NCI-H748 treated with DMSO at 0.1 percent for 48 hours (cell line): ENCODE measurements at regions not wholly inside any gene's neighbourhood (a gene's known extent, or its start where the extent isn't known, plus 50 kb on each side); places are given as distances from the start of the nearest gene placed in this dataset.

Experiments
- DNase-seq: peaks from one replicate; lab custom pipeline; 2025; lab: John Stamatoyannopoulos, UW

DNA sequence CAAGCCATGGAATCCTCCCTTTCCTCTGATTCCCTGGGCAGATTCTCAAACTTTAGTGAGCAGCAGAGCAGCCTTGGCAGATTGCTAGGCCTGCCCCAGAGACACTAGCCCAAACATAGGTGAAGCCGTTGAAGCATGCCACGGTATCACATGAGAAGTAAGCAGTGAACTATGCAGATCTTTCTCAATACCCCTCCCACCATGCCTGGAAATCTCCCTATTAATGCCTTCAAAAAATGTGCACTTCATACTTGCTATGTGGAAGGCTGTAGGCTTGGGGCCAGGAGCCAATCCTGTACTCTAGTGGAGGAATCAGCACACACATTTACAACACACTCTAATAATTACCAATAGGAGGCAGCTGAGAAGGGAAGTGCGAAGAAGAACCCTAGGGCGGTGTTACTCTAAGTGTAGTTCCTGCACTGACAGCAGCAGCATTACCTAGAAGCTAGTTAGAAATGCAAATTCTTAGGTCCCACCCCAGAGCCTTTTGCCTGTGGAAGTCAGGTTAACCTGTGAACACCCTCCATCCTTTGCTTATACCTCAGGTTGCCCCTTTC, 305.1 kb upstream of the SPRED2 start:
- DNase-seq = no peak

DNA sequence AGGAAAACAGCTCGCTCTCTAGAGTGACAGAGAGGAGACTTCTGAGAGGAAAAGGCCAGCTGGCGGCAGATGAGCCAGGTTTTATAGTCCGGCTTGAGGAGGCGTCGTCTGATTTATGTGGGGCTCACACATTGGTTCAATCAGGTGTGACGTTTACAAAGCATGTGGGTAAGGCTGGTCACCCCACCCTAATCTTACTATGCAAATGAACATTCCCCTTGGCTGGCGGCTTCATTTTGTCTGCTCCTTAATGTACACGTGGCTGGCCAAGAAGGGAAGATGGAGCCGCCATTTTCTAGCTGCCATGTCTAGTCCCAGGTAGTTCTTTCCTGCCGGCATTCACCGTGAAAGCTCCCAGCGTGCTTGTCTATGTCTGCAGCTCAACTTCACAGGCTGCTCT, 299.1 kb upstream of the SPRED2 start:
- DNase-seq = no peak

DNA sequence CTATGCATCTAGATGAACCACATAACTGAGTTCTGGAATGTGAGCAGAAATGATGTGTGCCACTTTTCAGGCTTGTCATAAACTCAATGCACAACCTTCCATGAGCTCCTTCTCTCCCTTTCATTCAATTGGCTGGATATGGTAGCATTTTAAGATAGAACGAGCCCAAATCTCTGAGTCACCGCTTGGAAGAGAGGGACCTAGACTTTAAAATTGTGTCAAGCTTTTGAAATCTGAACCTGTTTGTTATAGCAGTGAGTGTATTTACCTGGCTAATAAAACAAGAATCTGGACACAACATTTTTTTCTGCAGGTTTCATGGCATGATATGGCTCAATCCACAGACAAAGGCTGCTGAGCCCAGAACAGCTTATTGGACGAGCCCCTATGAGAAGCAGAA, 297.8 kb upstream of the SPRED2 start:
- no peak for DNase-seq

DNA sequence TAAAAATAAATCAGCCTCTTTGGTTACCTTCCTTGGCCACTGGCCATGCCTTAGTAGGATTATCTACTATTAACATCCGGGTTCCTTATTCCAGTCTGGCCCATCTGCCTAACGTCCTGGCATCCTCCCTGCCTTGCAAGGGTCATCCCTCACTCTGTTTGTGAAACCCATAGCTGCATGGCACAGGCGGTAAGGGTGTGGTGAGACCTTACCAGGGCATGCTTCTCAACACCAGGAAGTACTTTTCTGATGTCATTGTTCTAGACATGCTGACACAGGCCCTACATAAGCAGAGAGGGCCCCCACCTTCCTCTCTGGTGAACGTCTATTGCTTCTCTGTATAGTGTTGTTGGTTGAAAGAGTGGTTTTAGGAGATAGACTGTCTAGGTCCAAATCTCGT, 296.8 kb upstream of the SPRED2 start:
- DNase-seq = no peak

DNA sequence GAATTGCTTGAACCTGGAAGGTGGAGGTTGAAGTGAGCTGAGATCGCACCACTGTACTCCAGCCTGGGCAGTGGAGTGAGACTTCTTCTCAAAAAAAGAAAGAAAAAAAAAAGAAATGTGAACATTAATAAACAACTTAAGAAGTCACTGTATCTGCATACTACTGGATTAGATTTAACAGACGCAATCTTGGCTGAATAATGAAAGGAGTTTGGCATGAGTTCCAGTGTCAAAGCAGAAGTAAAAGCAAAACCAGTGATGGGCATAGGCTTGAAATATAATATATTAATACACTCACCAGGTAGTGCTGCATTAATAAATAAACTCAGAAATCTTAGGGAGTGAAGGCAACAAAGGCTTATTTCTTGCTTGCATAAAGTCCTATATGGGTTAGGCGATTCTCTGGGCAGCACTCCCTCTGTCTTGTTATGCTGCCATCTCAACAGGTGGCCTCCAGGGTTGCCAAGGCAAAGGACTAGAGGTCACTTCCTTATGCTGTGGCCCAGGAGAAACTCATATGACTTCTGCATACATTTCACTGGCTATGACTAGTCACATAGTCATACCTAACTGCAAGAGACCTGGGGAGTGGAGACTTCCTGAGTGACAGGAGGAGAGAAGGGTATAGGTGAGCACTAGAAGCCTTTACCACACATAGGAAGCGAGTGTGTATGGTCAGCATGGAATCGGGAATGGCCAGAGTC, 296.2 kb upstream of the SPRED2 start:
- no peak for DNase-seq

DNA sequence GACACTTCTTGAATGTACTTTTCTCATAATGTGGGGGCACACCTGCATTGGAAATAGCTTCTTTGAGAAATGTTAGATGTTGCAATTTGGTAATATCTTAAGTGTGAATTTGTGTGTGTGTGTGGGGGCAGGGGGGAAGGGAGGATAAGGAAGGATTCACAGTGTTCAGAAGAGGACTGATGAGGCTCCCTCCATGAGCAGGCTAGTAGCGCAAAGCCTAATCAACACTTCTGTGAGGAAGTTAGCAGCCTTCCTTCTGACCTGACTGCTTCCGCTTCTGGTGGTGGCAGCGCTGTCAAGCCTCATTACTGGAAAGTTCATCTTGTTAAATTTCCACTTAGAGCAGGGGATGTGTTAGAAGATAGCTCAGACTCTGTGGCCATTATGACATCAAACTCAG, 295.4 kb upstream of the SPRED2 start:
- DNase-seq = no peak

DNA sequence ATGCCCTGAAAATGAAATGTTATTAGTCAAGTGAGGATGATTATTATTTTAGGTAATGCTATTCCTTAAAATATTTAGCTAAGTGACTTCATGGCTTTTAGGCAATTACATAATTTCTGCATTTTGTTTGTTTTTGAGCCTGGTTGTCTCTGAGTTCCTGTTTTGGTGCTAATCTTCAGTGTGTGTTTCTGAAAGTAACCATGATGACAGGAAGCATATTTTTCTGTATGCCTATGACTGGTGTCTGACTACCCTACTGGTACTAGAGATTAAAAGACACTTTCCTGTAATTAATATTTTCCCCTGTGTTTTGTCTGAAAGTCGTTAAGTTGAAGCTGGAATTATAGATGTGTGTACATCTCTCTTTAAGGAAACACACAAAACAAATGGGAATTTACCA, 295.0 kb upstream of the SPRED2 start:
- no peak for DNase-seq

DNA sequence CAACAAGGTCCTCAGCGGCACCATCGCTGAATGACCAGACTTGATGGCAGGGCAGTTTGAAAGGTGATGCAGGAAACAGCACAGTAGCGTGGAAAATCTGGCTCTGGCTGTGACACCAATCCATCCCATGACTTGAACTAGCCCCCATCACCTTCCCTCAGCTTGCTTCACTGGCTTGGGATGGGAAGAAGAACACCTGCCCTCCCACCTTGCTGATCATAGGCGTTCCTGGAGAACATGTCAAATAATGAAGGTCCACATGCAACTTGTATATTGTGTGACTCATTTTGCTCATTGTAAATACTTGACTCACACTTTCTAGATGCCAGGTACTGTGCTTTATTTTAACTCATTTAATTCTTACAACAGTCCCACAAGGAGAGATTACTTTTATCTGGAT, 292.4 kb upstream of the SPRED2 start:
- DNase-seq = no peak

DNA sequence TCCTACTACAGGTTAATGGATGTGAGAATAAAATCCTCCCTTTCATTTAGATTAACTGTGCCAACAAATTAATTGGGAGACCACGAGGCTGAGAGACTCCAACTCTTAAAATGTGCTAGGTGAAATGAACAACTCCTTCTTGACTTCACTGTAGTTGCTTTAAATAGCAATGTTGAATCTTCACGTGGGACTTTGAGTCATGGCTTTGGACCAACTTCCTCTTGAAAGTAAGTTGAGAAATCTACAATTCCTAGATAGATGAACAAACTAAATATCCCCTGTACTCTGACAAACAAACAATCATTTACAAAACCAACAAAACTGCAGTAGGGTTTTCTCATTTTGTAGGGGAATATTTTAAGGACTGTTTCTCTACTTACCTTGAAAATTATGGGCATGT, 291.9 kb upstream of the SPRED2 start:
- DNase-seq = no peak

DNA sequence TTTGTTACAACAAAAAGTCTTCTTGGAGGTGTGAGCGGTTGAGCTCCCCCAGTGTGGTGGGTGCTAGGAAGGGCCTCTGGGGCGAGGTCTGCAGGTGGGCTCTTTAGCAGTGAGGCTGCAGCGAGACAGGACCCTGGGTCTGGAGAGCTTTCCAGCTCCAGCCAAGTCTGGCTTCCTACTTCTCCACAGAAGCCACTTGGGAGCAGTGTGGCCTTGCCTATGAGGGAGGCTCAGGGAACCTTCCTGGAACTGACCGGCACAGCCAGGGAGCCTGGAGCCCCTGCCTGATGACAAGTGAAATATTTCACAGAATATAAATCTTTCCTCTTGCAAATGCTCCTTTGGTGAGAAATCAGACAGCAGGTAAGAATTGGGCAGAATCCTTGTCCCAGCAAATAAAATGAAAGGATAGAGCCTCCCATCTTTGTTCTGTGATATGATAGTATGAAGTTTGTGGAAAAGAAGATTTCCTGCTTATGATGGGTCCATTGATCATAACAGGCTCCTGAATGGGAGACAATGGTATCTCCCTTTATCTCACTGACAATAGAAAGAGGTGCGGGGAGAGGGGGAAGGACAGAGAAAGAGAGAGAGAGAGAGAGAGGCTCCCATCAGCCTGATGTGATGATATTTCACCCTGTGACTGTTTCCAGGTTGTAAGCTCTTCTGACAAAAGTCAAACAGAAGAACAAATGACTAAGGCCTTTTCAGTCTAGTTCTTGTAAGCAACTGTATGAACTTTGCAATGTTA, 289.8 kb upstream of the SPRED2 start:
- no peak for DNase-seq

DNA sequence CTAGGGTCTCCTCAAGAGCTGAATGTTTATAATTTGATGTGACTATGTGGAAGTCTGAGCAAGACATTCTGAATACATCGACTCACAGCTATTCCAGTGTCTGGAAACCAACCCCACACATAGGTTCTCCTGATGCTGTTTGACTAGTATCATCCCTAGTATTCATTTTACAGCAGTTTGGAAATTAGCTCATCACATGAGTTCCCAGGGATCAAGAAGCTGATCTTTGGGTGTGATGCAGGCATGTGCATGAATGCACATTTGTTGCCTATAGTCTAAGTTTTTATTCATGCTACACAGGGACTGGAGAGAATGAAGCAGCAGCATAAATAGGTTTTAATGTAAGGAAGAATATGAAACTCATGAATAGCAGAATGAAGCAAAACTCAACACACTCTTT, 284.3 kb upstream of the SPRED2 start:
- DNase-seq = no peak

DNA sequence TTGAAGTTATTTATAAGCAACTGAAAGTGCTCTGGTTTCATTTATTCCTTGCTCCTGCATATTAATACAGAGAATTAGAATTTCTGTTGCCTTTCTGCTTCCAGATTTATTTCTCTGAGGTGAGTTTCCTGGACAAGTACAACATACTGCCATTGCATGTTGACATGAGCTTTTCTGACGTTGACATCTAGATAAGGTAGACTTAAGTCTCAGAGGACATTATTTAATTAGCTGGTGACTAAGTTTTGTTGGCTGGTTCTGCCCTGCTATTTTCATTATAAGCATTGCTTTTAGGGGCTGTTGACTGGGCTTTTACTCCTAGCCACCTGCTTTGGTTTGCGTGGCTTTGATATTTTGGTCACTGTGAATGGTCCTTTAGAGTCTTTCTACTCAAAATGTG, 282.9 kb upstream of the SPRED2 start:
- no peak for DNase-seq

DNA sequence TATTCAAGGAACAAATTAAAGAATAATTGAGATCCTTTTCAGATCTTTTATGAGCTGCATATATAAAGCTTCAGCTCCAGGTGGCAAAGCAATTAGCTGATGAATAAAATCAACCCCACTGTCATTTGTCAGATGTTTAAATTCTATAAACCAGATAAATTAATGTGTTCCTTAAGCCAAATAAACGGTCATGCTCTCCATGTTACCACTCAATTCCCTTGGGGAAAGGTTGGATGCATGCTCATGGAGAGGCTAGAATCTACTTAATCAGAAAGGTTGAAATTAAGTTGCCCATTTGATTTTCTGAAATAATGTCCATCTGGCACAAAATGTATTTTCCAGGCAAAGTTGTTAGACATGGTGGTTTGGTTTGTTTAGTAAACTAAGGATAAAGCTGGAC, 282.5 kb upstream of the SPRED2 start:
- no peak for DNase-seq

DNA sequence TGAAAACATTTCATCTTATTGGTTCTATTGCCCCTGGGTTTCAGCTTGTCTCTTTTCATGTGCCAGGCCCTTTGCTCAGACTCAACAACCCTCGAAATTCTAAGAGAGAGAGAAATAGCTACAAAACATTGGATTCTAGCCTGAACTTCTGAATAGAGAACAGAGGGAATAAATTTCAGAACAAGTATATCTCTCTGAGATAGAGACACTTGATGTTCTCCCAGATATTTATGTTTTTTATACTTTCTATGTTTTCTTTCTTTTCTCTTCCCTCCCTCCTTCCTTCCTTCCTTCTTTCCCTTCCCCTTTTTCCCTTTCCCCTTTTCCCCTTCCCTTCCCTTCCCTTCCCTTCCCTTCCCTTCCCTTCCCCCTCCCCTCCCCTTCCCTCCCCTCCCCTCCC, 279.5 kb upstream of the SPRED2 start:
- no peak for DNase-seq

DNA sequence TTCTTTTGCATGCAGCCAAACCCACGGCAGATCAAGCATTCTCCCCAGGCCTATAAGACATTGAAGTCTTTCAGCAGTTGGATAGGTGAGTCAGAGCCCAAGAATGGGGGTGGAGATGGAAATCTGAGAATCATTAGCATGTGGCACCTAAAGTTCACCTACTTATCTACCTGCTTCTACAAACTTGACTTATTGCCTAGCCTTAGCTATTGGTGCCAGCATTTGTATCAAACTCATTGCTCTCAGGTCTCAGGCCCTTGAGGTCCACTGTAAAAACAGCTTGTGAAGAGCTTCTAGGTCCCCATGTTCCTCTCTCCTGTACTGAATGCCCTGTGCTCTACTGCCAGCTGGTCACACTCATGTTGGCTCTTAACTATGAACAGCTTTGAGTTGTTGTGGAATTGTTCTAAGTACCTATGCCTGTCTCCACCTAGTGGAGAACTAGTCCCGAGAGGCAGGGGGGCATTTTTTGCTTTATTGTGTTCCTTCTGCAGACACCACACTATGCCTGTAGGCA, 278.4 kb upstream of the SPRED2 start:
- DNase-seq = no peak

DNA sequence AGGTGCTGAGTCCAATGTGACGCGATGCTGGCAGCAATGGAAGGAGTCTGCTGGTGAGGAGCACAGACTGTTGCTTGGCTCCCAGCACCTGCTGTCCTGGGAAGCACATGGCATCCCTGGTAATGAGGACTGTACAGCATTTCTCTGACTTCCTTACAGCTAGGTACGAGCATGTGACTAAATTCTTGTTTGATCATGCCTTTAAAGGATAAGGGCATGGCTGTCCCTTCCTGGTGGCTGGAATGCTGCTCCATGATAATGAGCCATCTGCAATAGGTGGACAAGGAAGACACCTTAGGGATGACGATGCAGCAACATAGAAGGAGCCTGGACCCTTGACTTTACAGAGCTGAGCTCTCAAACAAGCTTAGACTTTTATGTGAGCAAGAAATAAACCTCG, 278.0 kb upstream of the SPRED2 start:
- DNase-seq = no peak

DNA sequence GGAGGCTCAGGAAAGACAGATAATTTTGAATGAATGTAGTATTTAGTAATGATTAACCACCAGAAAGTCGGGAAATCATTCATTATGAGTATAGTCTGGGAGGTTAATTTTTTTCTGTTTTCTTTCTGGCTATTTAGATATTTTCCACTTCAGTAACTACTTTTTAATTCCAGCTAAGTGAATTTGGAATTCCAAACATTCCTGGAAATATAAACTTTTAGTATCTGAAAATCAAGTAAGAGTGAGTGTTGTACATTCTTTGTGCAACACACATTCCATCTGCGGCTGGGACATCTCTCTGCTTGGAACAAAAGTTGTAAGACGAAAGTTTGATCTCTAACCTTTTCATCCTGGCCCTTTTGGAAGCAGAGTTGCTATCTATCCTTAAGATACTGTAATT, 275.7 kb upstream of the SPRED2 start:
- no peak for DNase-seq

DNA sequence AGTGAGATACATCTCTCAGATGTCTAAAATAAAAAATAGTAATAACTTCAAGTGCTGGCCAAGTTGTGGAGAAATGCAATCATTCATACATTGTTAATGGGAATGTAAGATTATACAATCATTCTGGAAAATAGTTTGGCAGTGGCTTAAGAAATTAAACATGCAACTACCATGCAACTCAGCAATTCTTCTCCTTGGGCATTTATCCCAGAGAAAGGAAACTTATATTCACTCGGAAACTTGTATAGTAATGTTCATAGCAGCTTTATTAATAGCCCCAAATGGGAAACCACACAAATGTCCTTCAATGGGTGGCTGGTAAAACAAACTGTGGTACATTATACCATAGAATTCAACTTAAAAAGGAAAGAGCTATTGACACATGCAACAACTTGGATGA, 274.0 kb upstream of the SPRED2 start:
- no peak for DNase-seq

DNA sequence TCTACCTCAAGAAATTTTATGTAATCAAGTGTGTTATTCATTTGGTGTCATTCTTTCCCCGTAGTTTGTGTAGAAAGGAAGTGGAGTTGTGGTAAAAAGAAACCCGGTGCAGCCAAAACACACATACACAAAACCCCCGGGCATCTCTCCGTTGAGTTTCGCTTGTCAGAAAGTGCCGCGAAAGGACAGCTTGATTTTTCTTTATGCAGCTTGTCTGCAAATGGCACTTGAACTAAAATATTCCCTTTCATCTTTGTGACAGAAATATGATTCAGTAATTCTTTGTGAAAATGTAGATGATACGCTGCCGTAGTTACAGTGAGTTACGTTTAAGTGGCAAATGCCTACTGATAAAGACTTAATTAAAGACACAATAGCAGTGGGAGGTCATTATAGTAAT, 268.8 kb upstream of the SPRED2 start:
- DNase-seq = no peak

DNA sequence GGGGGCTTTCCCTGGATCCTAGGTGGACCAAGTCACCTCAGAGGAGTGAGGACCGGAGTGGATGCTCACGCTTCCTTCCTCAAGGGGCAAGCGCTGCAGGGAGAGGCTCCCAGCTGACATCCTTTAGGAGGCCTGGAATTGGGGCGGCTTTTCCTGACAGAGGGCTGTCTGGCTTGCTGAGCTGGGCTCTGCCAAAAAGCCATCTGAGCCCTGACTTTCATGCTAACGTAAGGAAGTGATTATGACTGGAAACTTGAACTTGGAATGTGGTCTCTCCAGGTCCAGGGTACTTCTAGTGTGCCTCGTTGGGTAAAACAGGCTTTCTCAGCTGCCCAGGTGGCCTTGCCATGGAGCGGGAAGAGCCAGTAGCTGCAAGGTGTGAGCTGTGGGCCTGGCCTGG, 268.3 kb upstream of the SPRED2 start:
- no peak for DNase-seq

DNA sequence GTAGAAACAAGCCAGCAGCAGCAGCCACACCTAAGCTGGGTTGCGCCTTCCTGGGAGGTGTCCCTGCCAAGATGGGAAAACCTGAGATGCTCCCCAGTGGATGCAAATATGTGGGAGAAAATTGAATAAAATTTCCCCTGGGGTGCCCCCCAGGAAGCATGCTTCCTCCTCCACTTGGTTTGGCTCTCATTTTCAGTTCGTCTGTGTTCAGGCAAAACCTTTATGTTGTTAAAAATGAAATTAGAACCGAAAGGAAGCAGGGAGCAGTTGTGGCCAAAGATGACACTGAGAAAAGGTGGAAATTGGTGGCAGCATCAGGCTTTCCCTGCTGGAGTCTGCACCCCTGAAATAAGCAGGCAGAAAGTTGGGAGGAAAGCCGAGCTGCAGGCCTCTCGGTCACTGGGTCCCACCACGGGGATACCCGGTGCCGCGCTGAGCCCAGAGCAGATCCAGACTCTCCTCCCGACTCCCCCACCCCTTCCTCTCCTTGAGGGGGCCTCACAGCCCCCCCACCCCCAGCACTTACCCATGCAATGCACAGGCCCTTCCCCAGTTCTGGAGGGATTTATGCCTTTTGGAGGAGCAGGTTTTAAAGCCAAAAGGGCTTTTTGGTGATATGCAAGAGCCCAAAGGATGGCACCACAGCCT, 267.7 kb upstream of the SPRED2 start:
- no peak for DNase-seq

DNA sequence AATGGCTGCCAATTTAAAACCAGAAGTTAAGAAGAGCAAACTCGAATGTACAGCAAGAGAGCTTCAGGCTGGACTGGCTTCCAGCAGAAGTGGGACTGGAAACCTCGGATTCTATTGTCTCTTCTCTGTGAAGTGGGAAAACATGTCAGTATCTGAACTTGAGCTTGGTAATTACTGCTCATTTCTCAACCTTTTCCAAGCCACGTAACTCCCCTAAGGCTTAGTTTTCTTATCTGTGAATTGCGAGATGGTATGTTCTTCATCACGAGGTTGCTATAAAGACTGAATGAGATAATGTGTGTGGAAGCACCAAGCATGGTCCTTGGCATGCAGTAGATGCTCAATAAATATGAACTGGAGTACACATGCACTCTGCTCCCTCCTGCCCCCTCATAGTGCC, 259.4 kb upstream of the SPRED2 start:
- DNase-seq = no peak
